Gastrocnemius medialis (tissue), 4 donors: ENCODE measurements at regions not wholly inside any gene's neighbourhood (a gene's known extent, or its start where the extent isn't known, plus 50 kb on each side); places are given as distances from the start of the nearest gene placed in this dataset.

Source experiments
- POLR2A ChIP-seq, 2 donors: fragments of 450-650 bp; IDR thresholded peaks; one replicate each; pipeline ENCODE4 v1.6.1; 2017; ENCODE audit warnings: antibody characterized with exemption in 2 of 2, mild to moderate bottlenecking in 2 of 2, moderate library complexity in 2 of 2
- TF ChIP-seq, protein P1 (sequence below), 5 experiments: fragments of 450-650 bp in 3 of 5; fragments of 200-600 bp in 2 of 5; sonication (generic) in 2 of 5; IDR thresholded peaks in 4 of 5; conservative IDR thresholded peaks in 1 of 5; 1 replicate in 4 of 5; 2 replicates in 1 of 5; pipeline ENCODE4 v1.5.1; 2016 to 2019; ENCODE audit warnings: antibody characterized with exemption in 5 of 5, mild to moderate bottlenecking in 3 of 5, moderate library complexity in 3 of 5

DNA sequence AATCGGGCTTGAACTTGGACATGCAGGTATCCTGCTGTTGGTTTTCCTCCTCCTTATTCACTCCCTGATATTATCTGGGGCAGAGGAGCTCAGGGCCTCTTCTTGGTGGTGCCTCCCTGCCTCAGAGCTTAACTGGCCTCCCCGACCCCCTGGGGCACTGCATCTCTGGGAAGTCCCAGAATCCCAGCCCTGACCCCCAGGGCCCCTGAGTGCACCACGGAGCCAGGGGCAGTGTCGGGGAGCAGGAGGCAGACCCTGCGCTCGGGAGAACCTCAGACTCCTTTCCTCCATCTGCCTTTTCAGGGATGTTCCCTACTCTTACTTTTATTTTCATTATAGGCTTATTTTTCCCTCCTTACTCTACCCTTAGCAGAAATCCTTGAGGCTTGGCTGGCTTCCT lies 537.0 kb downstream of the BRD1 start:
- TF ChIP-seq, protein P1, sequence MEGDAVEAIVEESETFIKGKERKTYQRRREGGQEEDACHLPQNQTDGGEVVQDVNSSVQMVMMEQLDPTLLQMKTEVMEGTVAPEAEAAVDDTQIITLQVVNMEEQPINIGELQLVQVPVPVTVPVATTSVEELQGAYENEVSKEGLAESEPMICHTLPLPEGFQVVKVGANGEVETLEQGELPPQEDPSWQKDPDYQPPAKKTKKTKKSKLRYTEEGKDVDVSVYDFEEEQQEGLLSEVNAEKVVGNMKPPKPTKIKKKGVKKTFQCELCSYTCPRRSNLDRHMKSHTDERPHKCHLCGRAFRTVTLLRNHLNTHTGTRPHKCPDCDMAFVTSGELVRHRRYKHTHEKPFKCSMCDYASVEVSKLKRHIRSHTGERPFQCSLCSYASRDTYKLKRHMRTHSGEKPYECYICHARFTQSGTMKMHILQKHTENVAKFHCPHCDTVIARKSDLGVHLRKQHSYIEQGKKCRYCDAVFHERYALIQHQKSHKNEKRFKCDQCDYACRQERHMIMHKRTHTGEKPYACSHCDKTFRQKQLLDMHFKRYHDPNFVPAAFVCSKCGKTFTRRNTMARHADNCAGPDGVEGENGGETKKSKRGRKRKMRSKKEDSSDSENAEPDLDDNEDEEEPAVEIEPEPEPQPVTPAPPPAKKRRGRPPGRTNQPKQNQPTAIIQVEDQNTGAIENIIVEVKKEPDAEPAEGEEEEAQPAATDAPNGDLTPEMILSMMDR (IDR thresholded peaks at IDR 0.05 in 4 of 5, conservative IDR thresholded peaks at IDR 0.05 in 1 of 5) = no peak
- TF ChIP-seq POLR2A (IDR thresholded peaks at IDR 0.05) = no peak
